GM11168 (cell line): ENCODE measurements at regions not wholly inside any gene's neighbourhood (a gene's known extent, or its start where the extent isn't known, plus 50 kb on each side); places are given as distances from the start of the nearest gene placed in this dataset.

Experiments used
- in situ Hi-C: fragments of 300-500 bp; cut with MboI; formaldehyde crosslinking; loops from one replicate; pipeline ENCODE4 v1.12.0; 2022; ENCODE audit warnings: low sequenced_read_pairs; ENCODE audit not compliant: unreplicated experiment

GRCh38 chr21:31473685-31474345, 129.8 kb upstream of the TIAM1 start:
- in situ Hi-C loops, result no loop called here

DNA sequence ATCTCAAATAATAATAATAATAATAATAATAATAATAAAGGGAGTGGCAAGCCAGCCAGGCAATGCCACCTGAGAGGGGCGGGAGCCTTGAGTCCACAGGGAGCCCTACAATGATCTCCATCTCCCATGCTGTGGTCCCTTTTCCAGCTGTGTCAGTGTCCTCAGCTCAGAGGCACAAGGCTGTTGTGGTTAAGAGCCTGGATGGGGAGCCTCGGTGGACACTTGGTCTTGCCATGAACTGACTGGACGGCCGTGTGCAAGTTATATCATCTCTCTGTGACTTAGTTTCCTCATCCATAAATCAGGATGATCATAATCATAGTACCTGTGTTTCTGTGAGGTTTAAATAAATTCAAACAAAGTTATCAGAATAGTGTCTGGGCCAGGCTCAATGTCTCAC, 127.8 kb upstream of the TIAM1 start:
- in situ Hi-C loops, result no loop called here

DNA sequence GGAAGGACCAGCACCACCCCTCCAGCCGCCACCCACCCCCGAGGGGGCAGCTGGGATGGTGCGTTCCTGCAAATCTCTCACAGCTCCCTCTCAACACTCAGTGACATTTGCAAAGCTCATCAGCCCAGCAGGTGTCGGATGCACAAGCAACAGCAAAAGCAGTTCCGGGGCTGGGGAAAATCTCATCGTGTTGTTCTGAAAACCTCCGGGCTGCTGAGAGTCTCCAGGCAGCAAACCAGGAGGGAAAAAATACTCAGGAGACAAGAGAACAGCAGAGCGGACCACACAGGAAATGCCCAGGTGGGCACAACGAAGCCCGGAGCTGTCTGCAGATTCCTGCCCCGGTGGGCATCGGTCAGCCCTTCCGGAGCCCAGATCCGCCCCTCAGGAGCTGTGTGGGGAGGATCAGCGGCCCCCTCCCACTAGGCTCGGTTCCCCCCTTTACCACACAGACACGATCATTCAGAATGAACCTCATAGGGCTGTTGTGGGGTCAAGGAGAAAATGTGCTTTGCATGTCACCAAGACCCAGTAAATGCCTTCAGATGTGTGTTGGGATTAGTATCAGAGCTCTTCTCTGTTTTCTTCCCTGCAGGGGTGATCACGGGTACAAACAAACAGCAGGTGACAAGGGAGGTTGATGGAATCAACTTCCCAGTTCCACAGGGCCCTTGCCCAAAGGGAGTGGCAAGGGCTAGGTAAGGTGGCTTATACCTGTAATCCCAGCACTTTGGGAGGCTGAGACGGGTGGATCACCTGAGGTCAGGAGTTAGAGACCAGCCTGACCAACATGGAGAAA, 127.0 kb upstream of the TIAM1 start:
- in situ Hi-C loops, result no loop called here

GRCh38 chr21:31460980-31461379, 116.9 kb upstream of the TIAM1 start:
- in situ Hi-C loops, result no loop called here

- in situ Hi-C loops, result no loop called here
Measured at GRCh38 chr21:31459457-31459856, 115.4 kb upstream of the TIAM1 start.

DNA sequence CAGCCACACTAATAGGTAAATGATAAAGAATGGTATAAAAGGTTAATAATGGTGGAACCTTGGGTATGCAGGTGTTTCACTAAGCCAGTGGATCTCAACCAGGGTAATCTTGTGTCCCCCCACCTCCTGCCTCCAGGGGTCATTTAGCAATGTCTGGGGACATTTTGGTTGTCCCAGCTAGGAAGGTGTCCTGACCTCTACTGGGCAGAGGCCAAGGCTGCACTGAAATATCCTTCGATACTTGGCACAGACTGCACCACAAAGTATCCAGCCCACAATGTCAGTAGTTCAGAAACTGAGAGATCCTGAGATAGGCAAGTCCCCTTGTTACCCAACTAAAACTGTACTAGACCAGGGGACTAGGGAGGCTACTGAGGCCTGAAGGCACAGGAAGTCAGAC, 113.6 kb upstream of the TIAM1 start:
- in situ Hi-C loops, result no loop called here

GRCh38 chr21:31456201-31456600, 112.1 kb upstream of the TIAM1 start:
- in situ Hi-C loops, result no loop called here

DNA sequence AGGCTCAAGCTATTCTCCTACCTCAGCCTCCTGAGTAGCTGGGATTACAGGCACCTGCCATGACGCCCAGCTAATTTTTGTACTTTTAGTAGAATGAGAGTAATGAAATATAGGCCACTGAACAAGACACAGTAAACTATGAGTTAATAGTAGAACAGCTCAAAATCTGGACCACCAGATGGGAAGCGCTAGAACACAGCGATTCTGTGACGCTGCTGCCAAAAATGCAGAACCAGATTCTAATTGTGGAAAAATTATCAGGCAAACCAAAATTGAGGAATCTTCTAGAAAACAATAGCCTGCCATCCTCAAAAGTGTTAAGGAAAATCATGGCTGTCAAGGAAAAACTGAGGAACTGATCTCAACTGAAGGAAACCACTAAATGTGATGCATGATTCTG, 111.4 kb upstream of the TIAM1 start:
- in situ Hi-C loops, result no loop called here

GRCh38 chr21:31450980-31451379, 106.9 kb upstream of the TIAM1 start:
- in situ Hi-C loops, result no loop called here

DNA sequence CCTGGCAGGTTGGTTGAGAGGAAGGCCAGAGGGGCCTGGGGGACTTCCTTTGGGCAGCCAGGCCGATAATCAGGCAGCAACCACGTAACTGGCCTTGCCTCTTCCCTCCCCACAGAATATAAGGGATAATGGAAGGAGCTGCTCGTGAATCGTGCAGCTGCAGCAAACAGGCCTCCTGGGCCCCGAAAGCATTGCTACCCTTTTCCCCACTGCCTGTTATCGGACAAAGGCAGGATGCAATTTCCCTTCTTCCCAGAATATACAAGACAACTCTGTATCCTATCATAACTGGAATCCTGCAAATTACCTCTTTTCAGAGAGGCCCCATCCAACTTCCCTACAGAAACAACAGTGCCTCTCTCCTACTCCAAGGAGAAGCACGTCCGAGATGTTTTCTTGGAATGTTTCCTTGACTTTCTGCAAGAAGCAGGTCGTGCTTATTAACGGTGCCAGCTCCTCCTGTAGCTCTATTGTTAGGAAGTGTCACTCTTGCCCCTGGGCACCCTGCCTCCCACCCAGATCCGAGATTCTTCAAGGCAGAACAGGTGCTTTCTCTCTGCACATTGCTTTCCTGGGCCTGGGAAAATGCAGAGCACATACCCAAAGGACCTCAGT, 106.0 kb upstream of the TIAM1 start:
- in situ Hi-C loops, result no loop called here

GRCh38 chr21:31448496-31448895, 104.4 kb upstream of the TIAM1 start:
- in situ Hi-C loops, result no loop called here

DNA sequence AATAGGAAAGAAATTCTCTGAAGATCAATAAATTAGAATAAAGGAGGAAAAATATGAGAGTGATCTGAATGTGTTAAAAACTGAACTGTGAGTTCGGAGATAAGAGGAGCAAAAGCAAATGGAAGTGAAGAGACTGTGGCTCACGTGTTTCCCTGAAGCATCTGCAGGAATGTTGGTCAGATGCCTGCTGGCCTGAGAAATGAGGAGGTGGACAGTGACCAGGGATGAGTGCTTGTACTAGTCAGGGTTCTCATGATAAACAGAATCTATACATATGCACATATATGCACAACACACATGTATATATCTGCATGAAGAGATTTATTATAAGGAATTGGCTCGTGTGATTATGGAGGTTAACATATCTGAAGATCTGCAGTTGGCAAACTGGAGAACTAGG, 103.4 kb upstream of the TIAM1 start:
- in situ Hi-C loops, result no loop called here

GRCh38 chr21:31446226-31446855, 102.3 kb upstream of the TIAM1 start:
- in situ Hi-C loops, result no loop called here

DNA sequence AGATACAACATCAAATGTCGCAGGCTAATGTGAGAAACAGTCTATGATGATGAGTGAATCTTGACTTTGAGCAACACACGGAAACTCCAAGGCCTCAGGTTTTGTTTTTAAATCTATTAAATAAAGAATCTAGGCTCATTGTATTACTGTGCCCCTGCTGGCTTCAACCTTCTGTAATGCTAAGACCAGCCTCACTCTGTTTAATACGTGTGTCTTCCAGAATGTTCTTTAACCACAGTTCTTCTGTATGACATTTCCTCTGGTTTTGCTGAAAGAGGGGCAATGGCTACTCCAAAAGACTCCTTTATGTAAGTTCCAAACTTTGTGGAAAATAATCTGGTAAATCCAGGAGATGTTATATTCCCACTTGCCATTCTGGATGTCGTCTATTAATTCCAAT, 101.1 kb upstream of the TIAM1 start:
- in situ Hi-C loops, result no loop called here

DNA sequence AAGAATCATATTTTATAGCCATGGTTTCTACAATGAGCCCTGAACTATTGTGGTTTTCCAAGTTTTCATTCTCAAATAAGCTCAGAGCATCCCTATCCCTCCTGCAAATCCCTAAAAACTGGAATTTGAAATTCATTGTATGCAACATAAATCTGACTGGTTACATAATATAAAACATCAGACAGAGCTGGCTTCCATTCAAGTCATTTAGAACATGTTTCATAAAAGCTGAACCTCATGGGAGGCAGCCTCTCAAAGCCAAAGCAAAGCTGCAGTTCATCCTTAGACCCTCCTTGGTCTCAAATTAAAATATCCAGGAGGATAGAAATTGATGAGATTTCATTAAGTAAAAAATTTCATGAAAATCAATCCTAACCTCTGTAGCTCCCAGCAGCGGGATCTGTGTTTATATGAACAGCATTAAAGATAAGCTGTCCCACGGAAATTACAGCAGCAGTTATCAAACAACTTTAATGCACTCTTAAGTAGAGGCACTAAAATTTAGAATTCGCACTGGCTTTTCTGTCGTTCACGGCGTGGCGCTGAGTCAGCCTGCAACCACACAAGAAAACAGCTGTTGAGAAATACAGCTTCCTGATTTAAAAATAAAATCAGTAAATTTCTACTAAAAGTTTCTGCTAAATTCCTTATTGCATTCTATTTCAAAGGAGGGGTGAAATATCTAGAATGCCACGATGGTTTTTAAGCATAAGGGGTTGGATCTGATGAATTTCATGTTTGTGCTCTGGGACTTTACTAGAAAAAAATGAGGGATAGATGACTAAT, 99.9 kb upstream of the TIAM1 start:
- in situ Hi-C loops, result no loop called here

GRCh38 chr21:31442339-31442738, 98.3 kb upstream of the TIAM1 start:
- in situ Hi-C loops, result no loop called here

GRCh38 chr21:31429506-31429905, 85.4 kb upstream of the TIAM1 start:
- in situ Hi-C loops, result no loop called here

- in situ Hi-C loops, result no loop called here
Measured at GRCh38 chr21:31426235-31426797, 82.3 kb upstream of the TIAM1 start.

- in situ Hi-C loops, result no loop called here
Measured at GRCh38 chr21:31425138-31425537, 81.1 kb upstream of the TIAM1 start.

- in situ Hi-C loops, result no loop called here
Measured at GRCh38 chr21:31424058-31424457, 80.0 kb upstream of the TIAM1 start.
